GM23248 (cell line): ENCODE measurements at regions not wholly inside any gene's neighbourhood (a gene's known extent, or its start where the extent isn't known, plus 50 kb on each side); places are given as distances from the start of the nearest gene placed in this dataset.

Source experiments
- DNase-seq: peaks from one replicate; pipeline ENCODE4 v3.0.0-alpha.2; 2015
- H2AFZ ChIP-seq: fragments of 200-600 bp; sonication (generic); 2 replicates; pipeline ENCODE4 v1.6.1; 2016; ENCODE audit warnings: antibody characterized with exemption
- H3F3A ChIP-seq: fragments of 200-600 bp; sonication (generic); 2 replicates; pipeline ENCODE4 v1.6.1; 2016; ENCODE audit warnings: mild to moderate bottlenecking, antibody characterized with exemption, mixed run types; ENCODE audit not compliant: insufficient read depth
- H3K27ac ChIP-seq: fragments of 200-600 bp; sonication (generic); 2 replicates; pipeline ENCODE4 v1.5.1; 2016; ENCODE audit warnings: mild to moderate bottlenecking
- H3K27me3 ChIP-seq: fragments of 200-600 bp; sonication (generic); replicated peaks from 2 replicates; pipeline ENCODE4 v1.6.1; 2016; ENCODE audit warnings: mild to moderate bottlenecking; ENCODE audit not compliant: insufficient read depth
- H3K36me3 ChIP-seq: fragments of 200-600 bp; sonication (generic); 2 replicates; pipeline ENCODE4 v1.6.1; 2016; ENCODE audit warnings: low read depth, mild to moderate bottlenecking
- H3K4me1 ChIP-seq: fragments of 200-600 bp; sonication (generic); 2 replicates; pipeline ENCODE4 v1.6.1; 2016; ENCODE audit warnings: mild to moderate bottlenecking; ENCODE audit not compliant: insufficient read depth
- H3K4me2 ChIP-seq: fragments of 200-600 bp; sonication (generic); one replicate; pipeline ENCODE4 v1.6.1; 2016; ENCODE audit warnings: mild to moderate bottlenecking; ENCODE audit not compliant: unreplicated experiment
- H3K4me3 ChIP-seq: fragments of 200-600 bp; sonication (generic); 2 replicates; pipeline ENCODE4 v1.5.1; 2016; ENCODE audit warnings: mild to moderate bottlenecking
- H3K79me2 ChIP-seq: fragments of 200-600 bp; sonication (generic); 2 replicates; pipeline ENCODE4 v1.6.1; 2016; ENCODE audit warnings: mild to moderate bottlenecking; ENCODE audit not compliant: insufficient read depth
- H3K9ac ChIP-seq: fragments of 200-600 bp; sonication (generic); 2 replicates; pipeline ENCODE4 v1.6.1; 2016; ENCODE audit warnings: mild to moderate bottlenecking
- H3K9me2 ChIP-seq: fragments of 200-600 bp; sonication (generic); 2 replicates; pipeline ENCODE4 v1.6.1; 2016; ENCODE audit warnings: mixed run types, mild to moderate bottlenecking, moderate library complexity; ENCODE audit not compliant: insufficient read depth
- H3K9me3 ChIP-seq: fragments of 200-600 bp; sonication (generic); one replicate; pipeline ENCODE4 v1.6.1; 2017; ENCODE audit warnings: low read depth
- H4K20me1 ChIP-seq: fragments of 200-600 bp; sonication (generic); 2 replicates; pipeline ENCODE4 v1.6.0; 2016; ENCODE audit not compliant: insufficient read depth
- EZH2 ChIP-seq: fragments of 200-600 bp; sonication (generic); IDR thresholded peaks from 2 replicates; pipeline ENCODE4 v1.6.1; 2018; ENCODE audit warnings: antibody characterized with exemption, mild to moderate bottlenecking; ENCODE audit not compliant: insufficient read depth, poor library complexity, severe bottlenecking
- EZH2phosphoT487 ChIP-seq: fragments of 200-600 bp; sonication (generic); IDR thresholded peaks from 2 replicates; pipeline ENCODE4 v1.6.1; 2018; ENCODE audit warnings: antibody characterized with exemption, moderate library complexity, mild to moderate bottlenecking, low read depth; ENCODE audit not compliant: insufficient read depth
- WGBS, 2 experiments: methylation state at CpG; one replicate each; pipeline ENCODE4 v1.1.6; 2015 to 2017; ENCODE audit warnings: low lambda C conversion rate in 2 of 2, low coverage in 1 of 2; ENCODE audit errors: missing lambda C conversion rate in 2 of 2; 5-methylcytosine and 5-hydroxymethylcytosine counted together
- in situ Hi-C: fragments of 300-500 bp; cut with MboI; formaldehyde crosslinking; loops from 2 replicates; pipeline ENCODE4 v1.15.0; 2020

DNA sequence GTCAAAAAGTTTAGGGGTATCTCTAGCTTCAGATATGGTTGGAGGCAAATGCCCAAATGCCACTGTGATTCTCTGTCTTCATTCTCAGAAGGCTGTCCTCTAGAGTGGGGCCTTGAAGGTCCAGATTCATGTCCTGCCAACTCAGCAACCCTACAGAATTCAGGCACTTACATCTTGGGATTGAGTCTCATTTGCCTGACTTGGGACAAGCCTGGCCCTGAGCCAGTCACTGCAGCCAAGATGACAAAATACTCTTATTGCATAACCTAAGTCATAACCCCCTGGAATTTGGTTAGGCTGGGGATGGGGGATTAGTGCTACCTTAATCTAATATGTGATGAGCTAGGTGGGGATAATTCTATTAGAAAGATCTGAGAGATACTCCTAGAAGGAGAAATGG lies 100.5 kb downstream of the AREG start:
- no peaks in the 10 kb centered on the region for H3K79me2 ChIP-seq
- DNase-seq: peak; percentile 42
- in situ Hi-C loops: no loop called here
- no peak overlapping the region for H2AFZ ChIP-seq
- peak overlapping the region; percentile 2 for H3K4me2 ChIP-seq
- H3K4me3 ChIP-seq: no peak overlapping the region
- TF ChIP-seq EZH2: no peak
- TF ChIP-seq EZH2phosphoT487: no peak
- no peaks in the 10 kb centered on the region for H3K36me3 ChIP-seq
- peaks cover 46% of the 10 kb centered on the region for H3F3A ChIP-seq
- H3K4me1 ChIP-seq: peaks cover 57% of the 10 kb centered on the region
- no peaks in the 10 kb centered on the region for H4K20me1 ChIP-seq
- no peak overlapping the region for H3K9ac ChIP-seq
- H3K9me2 ChIP-seq: no peaks in the 10 kb centered on the region
- H3K9me3 ChIP-seq: no peaks in the 10 kb centered on the region
- H3K27me3 ChIP-seq: no peaks in the 10 kb centered on the region
- H3K27ac ChIP-seq: peak overlapping the region; percentile 90

DNA sequence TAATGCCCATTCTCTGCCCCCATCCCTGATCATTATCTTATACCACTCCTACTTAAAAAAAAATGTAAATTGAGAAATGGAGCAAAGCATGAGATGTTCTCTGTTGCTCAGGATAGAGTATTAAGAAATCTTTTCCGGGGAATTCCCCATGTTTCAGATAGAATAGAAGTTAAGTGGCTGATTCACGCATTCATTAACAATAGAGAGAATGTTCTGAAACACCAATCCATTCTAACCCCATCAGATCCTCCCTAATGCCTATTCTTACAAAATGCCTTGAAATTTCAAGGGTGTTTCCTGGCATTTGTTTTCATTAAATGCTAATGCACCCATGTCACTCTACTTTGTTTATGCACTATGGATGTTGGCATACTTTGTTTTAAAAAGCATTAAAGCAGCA lies 101.1 kb downstream of the AREG start:
- Histone ChIP-seq H3K27me3 (no peaks in the 10 kb centered on the region), H3K4me2 (peak overlapping the region; percentile 2)

DNA sequence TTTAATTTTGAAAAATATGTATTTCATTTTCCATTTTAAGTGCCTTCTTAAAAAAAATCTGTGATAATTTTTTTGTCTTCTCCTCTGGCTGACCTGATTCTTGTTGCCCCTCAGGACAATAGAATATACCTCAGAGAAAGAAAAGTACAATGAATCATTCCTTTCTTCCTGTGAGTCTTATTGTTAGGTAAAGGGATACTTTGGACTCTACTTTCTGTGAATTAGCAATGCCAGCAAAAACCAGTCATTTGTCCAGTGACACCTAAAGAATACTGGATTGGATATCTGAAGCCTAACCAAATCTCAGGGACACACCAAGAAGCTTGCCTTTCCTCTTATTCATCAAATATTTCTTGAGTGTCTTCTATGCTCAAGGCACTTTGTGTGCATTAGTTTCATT lies 102.1 kb downstream of the AREG start:
- no peak for DNase-seq
- no peaks in the 10 kb centered on the region for H3K79me2 ChIP-seq
- H3F3A ChIP-seq: peaks cover 44% of the 10 kb centered on the region
- H3K4me2 ChIP-seq: no peak overlapping the region
- no peak overlapping the region for H3K4me3 ChIP-seq
- H4K20me1 ChIP-seq: no peaks in the 10 kb centered on the region
- peaks cover 48% of the 10 kb centered on the region for H3K4me1 ChIP-seq
- H3K9me3 ChIP-seq: no peaks in the 10 kb centered on the region
- H3K36me3 ChIP-seq: no peaks in the 10 kb centered on the region
- no peak overlapping the region for H2AFZ ChIP-seq
- no peaks in the 10 kb centered on the region for H3K9me2 ChIP-seq
- H3K27ac ChIP-seq: no peak overlapping the region
- in situ Hi-C loops: no loop called here
- no peaks in the 10 kb centered on the region for H3K27me3 ChIP-seq
- no peak overlapping the region for H3K9ac ChIP-seq
- TF ChIP-seq EZH2 (no peak), EZH2phosphoT487 (no peak)

More for the DNA sequence above, 101.1 kb downstream of the AREG start:
- H3K9ac ChIP-seq: no peak overlapping the region
- no peaks in the 10 kb centered on the region for H3K9me2 ChIP-seq
- no peaks in the 10 kb centered on the region for H4K20me1 ChIP-seq
- H2AFZ ChIP-seq: no peak overlapping the region
- no peaks in the 10 kb centered on the region for H3K36me3 ChIP-seq
- no peaks in the 10 kb centered on the region for H3K9me3 ChIP-seq
- peak; percentile 87 for DNase-seq
- H3K79me2 ChIP-seq: no peaks in the 10 kb centered on the region
- TF ChIP-seq EZH2phosphoT487 (no peak), EZH2 (no peak)
- 9 to 22% methylated on average over 2 of the region's 2 CpGs for whole genome bisulfite sequencing, 2 experiments
- peaks cover 44% of the 10 kb centered on the region for H3F3A ChIP-seq
- peak overlapping the region; percentile 90 for H3K27ac ChIP-seq
- in situ Hi-C loops: no loop called here
- peaks cover 51% of the 10 kb centered on the region for H3K4me1 ChIP-seq
- no peak overlapping the region for H3K4me3 ChIP-seq

DNA sequence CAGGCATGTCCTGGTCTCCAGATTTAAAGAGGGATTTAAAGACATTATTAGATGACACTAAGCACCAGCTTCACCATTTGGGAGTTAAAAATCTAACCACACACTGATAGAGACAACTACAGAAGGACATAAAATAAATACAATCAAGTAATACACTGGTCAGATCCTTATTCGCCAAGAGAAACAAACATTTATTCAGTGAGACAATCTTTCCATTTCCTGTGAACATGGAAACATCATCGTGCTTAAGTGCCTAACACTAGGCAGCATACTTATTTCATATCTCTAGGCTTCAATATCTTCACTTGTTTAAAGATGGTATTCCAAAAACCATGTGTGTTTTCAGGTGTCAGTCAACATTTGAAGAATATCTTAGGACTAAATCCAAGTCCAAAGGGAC lies 103.6 kb downstream of the AREG start:
- H3K79me2 ChIP-seq: no peaks in the 10 kb centered on the region
- no peak overlapping the region for H3K4me2 ChIP-seq
- DNase-seq: no peak
- H3K9ac ChIP-seq: no peak overlapping the region
- peaks cover 32% of the 10 kb centered on the region for H3F3A ChIP-seq
- WGBS, 2 experiments: 81 to 83% methylated on average over 2 of the region's 2 CpGs
- peaks cover 37% of the 10 kb centered on the region for H3K4me1 ChIP-seq
- no peaks in the 10 kb centered on the region for H3K27me3 ChIP-seq
- H3K9me3 ChIP-seq: no peaks in the 10 kb centered on the region
- no peak overlapping the region for H3K27ac ChIP-seq
- H3K36me3 ChIP-seq: no peaks in the 10 kb centered on the region
- H2AFZ ChIP-seq: no peak overlapping the region
- in situ Hi-C loops: no loop called here
- H3K9me2 ChIP-seq: no peaks in the 10 kb centered on the region
- TF ChIP-seq EZH2phosphoT487 (no peak), EZH2 (no peak)
- H3K4me3 ChIP-seq: no peak overlapping the region
- no peaks in the 10 kb centered on the region for H4K20me1 ChIP-seq

DNA sequence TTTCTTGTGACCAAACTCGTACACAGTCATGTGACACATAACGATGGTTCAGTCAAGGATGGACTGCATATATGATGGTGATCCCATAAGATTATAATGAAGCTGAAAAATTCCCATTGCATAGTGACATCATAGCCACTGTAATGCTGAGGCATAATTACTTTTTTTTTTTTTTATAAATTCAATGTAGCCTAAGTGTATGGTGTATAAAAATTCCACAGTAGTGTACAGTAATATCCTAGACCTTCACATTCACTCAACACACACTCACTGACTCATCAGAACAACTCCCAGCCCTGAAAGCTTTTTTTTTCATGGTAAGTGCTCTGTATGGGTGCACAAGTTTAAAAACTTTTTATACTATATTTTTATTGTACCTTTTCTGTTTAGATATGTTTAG lies 105.0 kb downstream of the AREG start:
- peak; percentile 68 for DNase-seq
- WGBS, 2 experiments: 34 to 52% methylated on average over 2 of the region's 2 CpGs
- in situ Hi-C loops: no loop called here

More for the DNA sequence above, 105.0 kb downstream of the AREG start:
- Histone ChIP-seq H3K36me3 (no peaks in the 10 kb centered on the region), H2AFZ (no peak overlapping the region), H3K9ac (no peak overlapping the region), H3K4me1 (peaks cover 24% of the 10 kb centered on the region), H3K4me3 (no peak overlapping the region), H3K27me3 (no peaks in the 10 kb centered on the region), H4K20me1 (no peaks in the 10 kb centered on the region), H3K9me3 (no peaks in the 10 kb centered on the region), H3K79me2 (no peaks in the 10 kb centered on the region), H3F3A (peaks cover 20% of the 10 kb centered on the region), H3K9me2 (no peaks in the 10 kb centered on the region), H3K27ac (no peak overlapping the region), H3K4me2 (no peak overlapping the region)
- no peak for TF ChIP-seq EZH2phosphoT487
- TF ChIP-seq EZH2: no peak
